GM21576 (cell line): ENCODE measurements at regions not wholly inside any gene's neighbourhood (a gene's known extent, or its start where the extent isn't known, plus 50 kb on each side); places are given as distances from the start of the nearest gene placed in this dataset.

ENCODE experiments used
- ATAC-seq: cut with Tn5 transposase; IDR thresholded peaks from one replicate; pipeline ENCODE4 v1.9.1; 2021; ENCODE audit warnings: mild to moderate bottlenecking, moderate library complexity; ENCODE audit not compliant: unreplicated experiment

DNA sequence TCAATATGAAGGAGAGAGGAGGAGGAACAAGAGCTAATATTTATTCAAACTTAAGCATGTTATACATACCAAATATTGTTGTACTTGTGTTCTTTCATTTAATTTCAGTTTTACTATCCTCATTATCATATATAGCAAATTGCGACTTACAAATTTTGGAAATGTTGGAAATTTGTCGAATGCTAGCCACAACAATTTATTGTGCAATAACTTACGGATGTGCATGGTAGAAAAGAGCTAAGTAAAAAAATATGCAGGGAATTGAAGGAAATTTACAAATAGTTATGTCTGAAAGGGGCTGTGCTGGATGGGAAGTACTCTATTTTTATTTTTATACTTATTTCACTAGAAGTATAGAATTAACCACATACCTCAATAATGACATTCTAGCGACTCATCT is 376.3 kb downstream of the PCDH20 start:
- no peak for ATAC-seq

DNA sequence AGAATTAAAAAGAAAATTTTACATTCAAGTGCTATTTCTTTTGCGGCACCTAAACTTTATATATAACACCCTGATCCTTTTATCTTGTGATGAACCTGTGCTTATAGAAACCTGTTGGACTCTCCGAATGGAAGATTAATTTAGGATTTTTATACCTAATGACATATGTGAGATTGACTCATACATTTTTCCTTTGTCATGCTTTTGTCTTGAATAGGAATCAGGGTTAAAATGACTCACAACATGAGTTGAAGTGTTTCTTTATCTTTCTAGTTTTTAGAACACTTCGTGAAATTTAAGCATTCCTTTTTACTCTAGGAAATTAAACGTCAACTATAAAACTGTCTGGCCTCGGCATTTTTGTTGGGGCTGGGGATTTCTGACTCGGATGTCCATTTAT is 378.9 kb downstream of the PCDH20 start:
- ATAC-seq: no peak

DNA sequence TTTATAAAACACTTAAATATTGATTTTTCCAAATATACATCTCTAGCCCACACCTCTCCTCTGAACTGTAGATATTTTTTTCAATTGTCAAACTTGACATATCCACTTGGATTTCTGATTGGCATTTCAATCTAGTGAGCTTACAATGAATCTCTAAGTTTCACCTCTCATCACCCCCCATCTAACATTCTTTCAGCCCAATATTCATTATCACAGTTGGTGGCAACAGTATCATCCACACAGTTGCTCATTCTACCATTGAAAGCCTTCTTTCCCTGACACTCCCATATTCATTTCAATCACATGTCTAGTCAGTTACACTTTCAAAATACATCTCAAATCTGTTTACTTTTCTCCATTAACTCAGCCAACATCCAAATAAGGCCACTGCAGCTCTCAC is 385.2 kb downstream of the PCDH20 start:
- no peak for ATAC-seq

DNA sequence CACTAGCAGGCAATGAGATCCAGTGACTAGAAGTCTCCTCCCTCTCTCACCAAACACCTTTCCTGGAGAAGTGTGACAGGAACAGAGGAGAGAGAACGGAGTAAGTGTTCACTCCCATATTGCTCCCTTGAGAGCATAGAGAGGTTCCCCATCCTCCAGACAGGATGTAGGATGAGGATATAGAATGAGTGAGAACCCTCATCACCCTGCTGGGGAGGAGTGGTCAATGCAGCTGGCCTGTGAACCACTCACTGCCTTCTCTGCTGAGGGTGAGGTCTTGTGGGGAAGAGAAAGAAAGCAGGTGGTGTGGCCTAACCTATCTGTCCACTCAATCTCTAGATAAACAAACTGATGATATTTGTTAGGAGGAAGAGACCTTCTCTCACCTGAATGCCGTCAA is 386.6 kb downstream of the PCDH20 start:
- ATAC-seq: no peak

DNA sequence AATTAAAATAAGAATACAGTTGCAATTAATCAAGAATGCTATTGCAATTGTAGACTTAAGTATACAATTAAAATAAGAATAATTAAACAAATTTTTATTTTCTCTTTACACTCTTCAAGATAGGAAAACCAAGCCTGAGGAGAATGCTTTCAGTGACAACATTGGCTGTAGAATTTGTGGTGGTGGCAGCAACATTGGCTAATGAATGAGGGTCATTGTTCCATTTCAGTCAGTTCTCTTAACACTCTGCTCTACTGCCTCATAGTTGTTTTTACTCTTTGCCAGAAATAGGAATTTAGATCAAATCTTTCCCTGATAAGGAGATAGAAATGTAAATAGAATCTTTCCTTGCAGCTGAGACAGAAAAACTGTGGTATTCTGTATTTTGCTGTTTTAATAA is 391.6 kb downstream of the PCDH20 start:
- no peak for ATAC-seq

DNA sequence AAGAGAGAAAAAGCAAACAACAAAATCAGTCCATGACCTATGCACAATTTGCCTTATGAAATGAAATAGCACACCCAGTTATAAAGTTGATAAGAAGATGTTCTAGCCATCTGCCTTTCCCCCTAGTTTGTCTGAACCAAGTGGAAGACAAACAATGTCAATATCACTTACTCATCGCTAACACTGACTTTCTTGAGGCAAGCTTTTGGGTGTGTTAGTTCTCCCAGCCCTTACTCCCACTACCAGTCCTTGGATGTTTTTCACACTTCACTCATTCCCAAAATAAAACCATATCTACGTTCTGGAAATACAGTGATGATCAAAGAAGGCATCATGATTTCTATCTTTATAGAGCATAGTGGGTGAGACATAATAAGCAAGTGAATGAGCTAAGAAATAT is 393.8 kb downstream of the PCDH20 start:
- ATAC-seq: no peak

DNA sequence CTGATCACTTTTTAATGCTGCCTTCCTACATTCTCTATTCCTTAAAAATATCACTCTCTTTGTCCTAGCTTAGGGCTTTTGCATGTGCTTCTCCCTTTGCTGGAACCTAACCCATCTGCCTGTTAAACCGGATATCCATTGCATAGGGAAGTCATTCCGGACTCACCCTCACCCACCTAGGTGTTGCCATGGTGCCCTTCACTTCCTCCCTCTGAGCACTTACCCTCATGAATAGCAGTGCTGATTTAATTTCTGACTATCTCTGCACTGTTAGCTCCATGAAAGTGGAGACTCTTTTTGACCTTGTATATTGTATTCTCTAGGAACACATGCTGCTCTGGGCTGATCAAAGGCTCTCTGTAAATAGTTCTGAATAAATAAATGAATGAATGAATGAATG is 401.9 kb downstream of the PCDH20 start:
- ATAC-seq: no peak

DNA sequence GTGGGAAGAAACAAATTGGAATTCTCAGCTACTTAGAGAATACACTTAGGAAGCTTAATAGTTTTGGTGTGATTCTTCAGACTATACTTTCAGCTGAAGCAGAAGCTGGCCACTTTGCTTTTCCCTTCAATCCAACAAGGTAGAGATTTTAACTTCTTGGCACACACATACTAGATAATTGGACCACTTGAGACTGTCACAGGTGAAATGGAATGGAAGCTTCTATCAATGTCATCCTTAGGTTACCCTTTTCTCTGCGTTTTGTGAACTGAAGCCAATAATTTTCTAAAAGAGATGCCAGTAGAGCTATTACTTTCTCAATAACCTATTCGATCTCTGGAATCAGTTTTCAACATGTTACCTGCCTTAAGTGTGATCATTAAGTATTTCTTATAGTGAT is 405.3 kb downstream of the PCDH20 start:
- no peak for ATAC-seq

DNA sequence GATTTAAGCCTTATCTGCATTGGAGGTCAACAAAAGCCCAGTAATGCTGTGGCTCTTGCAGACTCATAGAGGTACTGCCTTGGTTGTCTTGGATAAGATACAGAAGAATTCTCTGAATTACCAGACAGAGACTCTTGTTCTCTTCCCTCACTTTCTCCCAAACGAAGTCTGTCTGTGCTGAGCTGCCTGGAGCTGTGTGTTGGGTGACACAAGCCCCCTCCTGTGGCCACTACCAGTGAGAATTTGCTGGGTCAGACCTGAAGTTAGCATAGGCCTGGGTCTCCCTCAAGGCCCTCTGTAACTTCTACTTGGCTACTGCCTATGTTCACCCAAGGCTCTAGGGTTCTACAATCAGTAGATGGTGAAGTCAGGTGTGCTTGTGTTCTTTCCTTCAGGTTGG is 413.0 kb downstream of the PCDH20 start:
- no peak for ATAC-seq

DNA sequence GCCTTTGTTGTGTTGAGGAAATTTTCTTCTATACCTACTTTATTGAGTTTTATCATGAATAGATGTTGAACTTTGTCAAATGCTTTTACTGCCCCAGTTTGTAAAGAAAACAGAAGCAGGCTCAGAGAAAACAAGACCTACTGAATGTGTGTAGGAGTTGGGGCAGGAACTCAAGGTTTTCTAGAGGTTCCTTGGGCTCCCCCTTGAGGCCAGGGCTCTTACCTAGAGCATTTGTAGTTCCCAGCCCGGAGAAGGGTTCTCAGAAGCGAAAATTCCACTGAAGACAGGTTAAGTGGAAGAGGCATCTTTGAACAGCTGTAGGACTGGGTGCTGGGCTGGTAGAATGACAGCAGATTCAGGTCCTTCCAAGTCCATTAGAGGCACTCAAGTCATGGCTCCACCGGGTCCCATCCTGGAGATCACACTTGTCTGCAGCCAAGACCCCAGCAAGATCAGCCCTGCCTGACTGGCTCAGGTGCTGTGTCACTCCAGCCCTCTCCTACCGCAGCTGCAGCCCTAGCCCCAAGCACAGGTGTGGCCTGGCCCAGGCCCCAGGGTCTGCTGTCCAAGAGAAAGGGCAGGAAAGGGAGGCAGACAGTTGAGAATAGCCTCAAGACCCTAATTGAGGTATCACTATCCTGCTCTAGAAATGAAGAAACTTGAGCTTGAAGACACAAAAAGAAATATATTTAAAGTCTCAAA is 425.5 kb downstream of the PCDH20 start:
- no peak for ATAC-seq

DNA sequence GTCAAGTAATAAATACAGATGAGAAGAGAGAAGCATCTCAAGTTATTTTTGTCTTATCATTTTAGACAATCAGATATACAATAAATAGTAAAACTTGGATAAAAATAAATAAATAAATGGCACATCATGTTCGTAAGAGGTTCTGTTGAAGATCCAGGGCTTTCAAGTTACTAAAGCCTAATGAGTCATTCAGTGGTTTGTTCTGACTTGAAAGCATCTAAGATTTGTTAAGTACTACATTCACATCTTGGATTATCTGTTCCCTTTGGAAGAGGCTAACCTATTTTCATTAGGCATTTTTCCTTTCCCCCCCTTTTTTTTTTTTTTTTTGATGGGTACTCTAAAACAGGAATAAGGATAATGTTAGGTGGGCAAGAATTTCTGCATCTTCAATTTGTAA is 429.3 kb downstream of the PCDH20 start:
- no peak for ATAC-seq

DNA sequence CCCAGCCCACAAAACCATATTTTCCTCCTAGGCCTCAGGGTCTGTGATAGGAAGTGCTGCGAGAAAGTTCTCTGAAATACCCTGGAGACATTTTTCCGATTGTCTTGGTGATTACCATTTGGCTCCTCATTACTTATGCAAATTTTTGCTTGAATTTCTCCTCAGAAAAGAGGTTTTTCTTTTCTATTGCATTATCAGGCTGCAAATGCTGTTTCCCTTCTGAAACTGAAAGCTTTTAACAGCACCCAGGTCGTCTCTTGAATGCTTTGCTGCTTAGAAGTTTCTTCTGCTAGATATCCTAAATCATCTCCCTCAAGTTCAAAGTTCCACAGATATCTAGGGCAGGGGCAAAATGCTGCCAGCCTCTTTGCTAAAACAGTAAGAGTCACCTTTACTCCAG is 434.2 kb downstream of the PCDH20 start:
- ATAC-seq: no peak

DNA sequence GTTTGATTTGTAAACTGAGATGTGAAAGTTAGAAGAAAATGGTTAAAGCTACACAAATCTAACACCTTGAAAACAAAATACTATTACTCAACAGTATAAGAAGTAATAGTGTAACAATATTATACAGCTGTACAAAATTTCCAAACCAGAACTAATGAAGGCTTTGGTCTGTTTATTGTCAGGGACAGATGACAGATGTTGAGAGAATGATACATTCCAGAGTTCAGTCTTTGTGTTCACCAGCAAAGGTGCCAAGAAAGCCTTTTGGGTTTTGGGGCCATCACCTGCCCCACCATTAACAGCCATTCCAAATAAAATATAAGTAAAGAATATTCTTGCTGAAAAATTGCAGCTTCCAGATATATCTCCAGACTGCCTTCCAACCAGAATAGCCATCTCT is 439.3 kb downstream of the PCDH20 start:
- ATAC-seq: no peak

DNA sequence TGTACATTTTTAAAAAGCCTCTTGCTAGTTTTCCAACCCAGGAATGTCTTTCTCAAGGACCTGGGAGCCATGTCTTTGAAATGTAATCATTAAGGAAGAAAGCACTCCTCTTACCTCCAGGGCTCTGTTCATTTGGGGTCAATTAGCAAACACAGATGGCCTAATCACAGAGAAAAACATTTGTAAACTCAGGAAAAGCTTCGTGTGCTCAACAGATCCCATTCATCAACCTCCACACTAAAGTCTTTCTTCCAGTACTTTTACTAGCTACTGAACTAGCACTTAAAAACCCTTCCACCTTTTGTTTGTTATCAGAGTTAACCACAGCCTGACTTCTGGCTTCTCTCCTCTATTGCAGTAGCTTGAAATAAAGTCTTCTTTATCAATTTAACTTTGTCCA is 441.4 kb downstream of the PCDH20 start:
- ATAC-seq: no peak

DNA sequence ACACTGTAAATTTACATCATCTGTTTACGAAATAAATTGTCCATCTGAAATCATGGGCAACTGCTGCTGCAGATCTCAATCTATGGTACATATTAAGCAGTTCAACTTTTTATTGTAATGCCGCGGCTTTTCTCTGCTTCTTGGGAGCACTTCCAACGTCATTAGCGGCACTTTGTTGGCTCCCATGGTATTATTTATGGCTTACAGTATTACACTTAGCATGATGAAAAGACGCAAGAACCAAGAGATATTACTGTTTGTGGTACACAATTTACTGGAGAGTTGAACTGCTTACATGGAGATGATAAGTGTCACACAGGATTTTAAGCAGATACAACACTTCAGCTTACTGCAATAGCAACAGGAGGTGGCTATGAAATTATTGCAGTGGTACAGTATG is 442.1 kb downstream of the PCDH20 start:
- no peak for ATAC-seq

DNA sequence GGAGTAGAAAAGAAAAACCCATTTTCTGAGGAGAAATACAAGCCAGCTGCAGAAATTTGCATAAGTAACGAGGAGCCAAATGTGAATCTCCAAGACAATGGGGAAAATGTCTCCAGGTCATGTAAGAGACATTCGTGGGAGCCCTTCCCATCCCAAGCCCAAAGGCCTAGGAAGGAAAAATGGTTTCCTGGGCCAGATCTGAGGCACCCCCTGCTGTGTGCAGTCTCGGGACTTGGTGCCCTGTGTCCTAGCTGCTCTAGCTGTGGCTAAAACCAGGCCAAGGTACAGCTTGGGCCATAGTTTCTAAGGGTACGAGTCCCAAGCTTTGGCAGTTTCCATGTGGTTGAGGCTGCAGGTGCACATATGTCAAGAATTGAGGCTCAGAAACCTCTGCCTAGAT is 444.9 kb downstream of the PCDH20 start:
- no peak for ATAC-seq

DNA sequence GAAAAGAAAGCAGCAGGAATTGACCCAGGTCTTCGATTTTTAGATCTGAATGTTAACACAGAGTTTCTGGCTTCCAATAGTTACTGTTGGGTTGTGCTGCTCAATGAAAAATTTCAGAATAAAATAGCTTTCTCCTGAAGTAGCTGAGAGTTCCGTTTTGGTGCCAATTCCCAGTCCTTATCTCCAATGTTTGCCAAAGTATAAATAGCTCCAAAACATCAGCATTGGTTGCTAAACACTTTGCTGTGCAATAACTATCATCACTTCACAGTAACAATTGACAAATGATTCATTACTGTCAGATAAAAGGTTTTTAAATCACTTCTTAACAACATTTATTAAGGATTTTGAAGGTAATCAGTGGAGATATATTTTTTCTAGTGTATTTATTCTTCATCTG is 446.0 kb downstream of the PCDH20 start:
- ATAC-seq: no peak

DNA sequence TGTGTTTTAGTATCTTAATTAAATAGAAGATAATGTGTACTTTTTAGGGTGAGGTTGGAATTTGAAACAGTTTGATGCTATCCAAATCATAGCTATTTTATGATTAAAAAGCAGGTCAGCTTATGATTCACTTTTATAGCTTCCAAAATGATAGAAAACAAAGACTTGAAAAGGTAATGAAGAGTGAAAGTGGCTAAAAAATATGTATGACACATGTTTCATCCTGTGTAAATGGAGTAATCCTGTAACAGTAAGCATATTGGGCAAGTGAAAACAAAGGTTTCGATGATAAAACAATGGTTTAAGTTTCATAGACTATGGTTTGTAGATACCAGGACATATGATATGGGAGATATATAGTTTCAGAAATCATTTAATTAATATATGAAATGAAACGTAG is 456.2 kb downstream of the PCDH20 start:
- ATAC-seq: no peak

DNA sequence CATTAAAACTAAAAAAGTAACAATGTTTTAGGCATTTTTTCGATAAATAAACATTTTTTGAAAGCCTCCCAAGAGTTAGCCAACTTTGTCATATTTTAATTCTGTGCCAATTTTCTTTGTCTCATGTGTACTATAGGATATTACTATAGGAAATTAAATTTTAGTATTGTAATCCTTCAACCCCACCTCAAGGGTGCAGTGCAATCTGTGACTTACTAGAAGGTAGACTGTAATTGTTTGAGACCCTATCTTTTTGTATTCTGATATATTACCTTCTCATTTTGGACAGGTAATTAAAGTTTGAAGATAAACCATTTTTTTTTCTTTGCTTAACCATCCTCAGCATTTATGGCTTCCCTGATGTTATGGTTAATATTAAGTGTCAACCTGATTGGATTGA is 457.8 kb downstream of the PCDH20 start:
- no peak for ATAC-seq

DNA sequence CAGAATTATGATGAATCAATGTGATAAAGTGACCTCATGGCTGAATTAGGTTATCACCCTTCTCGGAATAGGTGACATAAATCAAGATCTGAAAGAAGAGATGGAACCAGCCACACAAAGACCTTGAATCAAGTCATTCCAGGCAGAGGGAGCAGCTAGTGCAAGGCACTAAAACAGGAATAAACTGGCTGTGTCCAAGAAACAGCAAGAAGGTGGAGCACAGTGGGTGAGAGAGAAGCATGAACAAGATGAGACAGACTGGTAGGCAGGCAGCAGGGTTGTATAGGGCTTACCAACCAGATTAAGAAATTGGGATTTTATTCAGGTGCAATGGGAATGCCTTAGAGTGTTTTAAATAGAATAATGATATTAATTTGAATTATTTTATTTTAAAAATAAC is 470.3 kb downstream of the PCDH20 start:
- no peak for ATAC-seq

DNA sequence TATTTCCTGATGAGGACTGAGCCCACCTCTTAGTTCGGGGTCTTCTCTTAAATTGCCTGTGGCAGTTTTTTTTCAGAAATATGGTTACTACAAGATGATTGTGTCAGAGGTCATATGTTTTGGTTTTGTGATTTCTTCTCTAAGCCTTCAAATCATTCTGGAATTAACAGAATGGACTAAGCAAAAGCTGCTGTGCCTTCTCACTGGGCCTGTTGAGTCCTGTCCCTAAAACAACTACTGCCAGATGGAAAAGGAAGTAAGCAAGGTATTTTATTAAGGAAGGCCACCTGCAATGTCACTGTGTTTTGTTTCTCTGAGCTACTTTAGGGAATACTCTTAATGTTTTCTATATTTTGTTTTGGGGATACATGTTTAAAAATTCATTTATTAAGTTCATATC is 470.8 kb downstream of the PCDH20 start:
- no peak for ATAC-seq

DNA sequence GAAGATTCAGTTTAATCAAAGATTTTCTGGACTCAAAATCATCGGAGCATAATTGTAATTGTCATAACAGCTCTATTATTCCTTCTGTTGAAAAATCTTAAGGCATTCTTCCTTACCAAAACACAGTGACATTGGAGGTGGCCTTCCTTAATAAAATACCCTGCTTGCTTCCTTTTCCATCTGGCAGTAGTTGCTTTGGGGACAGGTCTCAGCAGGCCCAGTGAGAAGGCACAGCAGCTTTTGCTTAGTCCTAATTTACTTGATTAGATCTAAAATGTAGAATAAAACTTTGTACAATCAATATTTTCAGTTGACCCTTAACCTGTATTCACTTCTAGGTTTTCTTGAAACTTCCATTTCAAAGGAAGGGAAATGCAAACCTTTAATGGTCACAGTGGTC is 471.6 kb downstream of the PCDH20 start:
- no peak for ATAC-seq

DNA sequence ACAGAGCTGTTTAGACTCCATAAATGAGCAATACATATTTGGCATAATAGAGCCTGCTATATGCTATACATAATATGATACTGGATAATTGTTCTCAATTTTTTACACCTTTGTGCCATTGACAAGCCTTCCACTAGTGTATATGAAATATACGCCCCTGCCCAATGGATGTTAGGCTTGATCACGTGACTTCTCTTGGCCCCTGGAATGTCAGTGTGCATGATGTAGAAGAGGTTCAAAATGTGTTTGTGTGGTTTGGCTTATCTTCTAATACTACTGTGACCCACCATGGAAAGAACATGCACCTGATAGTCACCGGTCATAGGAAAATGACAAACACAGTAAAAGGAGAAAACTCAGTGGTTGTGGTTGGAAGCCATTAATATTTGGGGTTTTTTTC is 479.4 kb downstream of the PCDH20 start:
- no peak for ATAC-seq

DNA sequence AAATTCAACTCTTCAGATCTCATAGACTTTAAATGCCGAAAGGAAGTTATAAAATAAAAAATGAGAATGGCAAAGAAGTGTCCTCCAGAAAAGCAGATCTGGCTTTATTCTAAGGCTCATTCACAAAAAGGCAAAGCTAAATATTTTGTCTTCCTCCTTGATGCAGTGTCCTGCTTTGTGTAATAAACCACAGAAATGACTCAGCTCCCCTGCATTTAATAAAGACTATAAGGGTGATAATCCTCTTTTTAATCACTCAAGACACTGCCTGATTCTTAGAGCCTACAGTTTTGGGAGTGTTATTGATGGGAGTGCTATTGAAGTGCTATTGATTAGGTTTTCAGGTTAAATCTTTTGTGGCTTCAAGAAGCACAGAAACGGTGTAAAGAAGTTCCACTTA is 482.0 kb downstream of the PCDH20 start:
- no peak for ATAC-seq
